Smooth muscle cell (in vitro differentiated cells): ENCODE measurements at regions not wholly inside any gene's neighbourhood (a gene's known extent, or its start where the extent isn't known, plus 50 kb on each side); places are given as distances from the start of the nearest gene placed in this dataset.

Experiments
- DNase-seq: peaks from one replicate; lab custom pipeline; 2025; ENCODE audit not compliant: unreplicated experiment; lab: John Stamatoyannopoulos, UW
- H2AFZ ChIP-seq: fragments of 200-600 bp; sonication (generic); 2 replicates; pipeline ENCODE4 v1.6.0; 2016; ENCODE audit warnings: antibody characterized with exemption, low read depth, mild to moderate bottlenecking
- H3F3A ChIP-seq: fragments of 200-600 bp; sonication (generic); 2 replicates; pipeline ENCODE4 v1.6.0; 2017; ENCODE audit warnings: antibody characterized with exemption, low read depth
- H3K27ac ChIP-seq: fragments of 200-600 bp; sonication (generic); 2 replicates; pipeline ENCODE4 v1.5.1; 2016; ENCODE audit warnings: low read depth, mild to moderate bottlenecking
- H3K27me3 ChIP-seq: fragments of 200-600 bp; sonication (generic); 2 replicates; pipeline ENCODE4 v1.6.1; 2016; ENCODE audit warnings: low read depth, mild to moderate bottlenecking
- H3K36me3 ChIP-seq: fragments of 200-600 bp; sonication (generic); 2 replicates; pipeline ENCODE4 v1.5.1; 2016; ENCODE audit warnings: low read depth
- H3K4me1 ChIP-seq: fragments of 200-600 bp; sonication (generic); 2 replicates; pipeline ENCODE4 v1.5.1; 2016; ENCODE audit warnings: low read depth
- H3K4me2 ChIP-seq: fragments of 200-600 bp; sonication (generic); 2 replicates; pipeline ENCODE4 v1.6.0; 2016; ENCODE audit warnings: mild to moderate bottlenecking
- H3K4me3 ChIP-seq: fragments of 200-600 bp; sonication (generic); 2 replicates; pipeline ENCODE4 v1.5.1; 2016; ENCODE audit warnings: mild to moderate bottlenecking
- H3K79me2 ChIP-seq: fragments of 200-600 bp; sonication (generic); 2 replicates; pipeline ENCODE4 v1.6.0; 2016; ENCODE audit warnings: low read depth, mild to moderate bottlenecking
- H3K9ac ChIP-seq: fragments of 200-600 bp; sonication (generic); 2 replicates; pipeline ENCODE4 v1.6.0; 2016; ENCODE audit warnings: low read depth
- H3K9me3 ChIP-seq: fragments of 200-600 bp; sonication (generic); replicated peaks from 2 replicates; pipeline ENCODE4 v1.5.1; 2016; ENCODE audit warnings: low read depth
- H4K20me1 ChIP-seq: fragments of 200-600 bp; sonication (generic); 2 replicates; pipeline ENCODE4 v1.6.0; 2016; ENCODE audit warnings: low read depth
- WGBS: methylation state at CpG from one replicate; pipeline ENCODE4 v1.1.7; 2016; ENCODE audit warnings: low lambda C conversion rate; 5-methylcytosine and 5-hydroxymethylcytosine counted together
- TF ChIP-seq, protein P1 (sequence below): fragments of 200-600 bp; sonication (generic); IDR thresholded peaks from 2 replicates; pipeline ENCODE4 v1.5.1; 2017; ENCODE audit warnings: borderline replicate concordance, mild to moderate bottlenecking, antibody characterized with exemption; ENCODE audit not compliant: insufficient read depth, poor library complexity, severe bottlenecking

DNA sequence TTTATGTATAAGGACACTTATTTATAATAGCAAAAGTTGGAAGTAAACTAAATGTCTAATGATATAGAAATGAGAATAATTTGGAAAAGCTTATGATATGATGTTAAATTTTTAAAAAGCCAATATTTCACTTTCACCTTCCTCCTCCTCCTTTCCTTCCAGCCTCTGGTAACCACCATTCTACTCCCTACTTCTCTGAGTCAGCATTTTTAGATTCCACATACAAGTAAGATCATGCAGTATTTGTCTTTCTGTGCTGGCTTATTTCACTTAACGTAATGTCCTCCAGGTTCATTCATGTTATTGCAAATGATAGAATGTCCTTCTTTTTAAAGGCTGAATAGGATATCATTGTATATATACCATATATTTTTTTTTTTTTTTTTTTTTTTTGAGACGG is 180.2 kb downstream of the RNF144B start:
- no peak overlapping the region for H3K4me2 ChIP-seq
- H3K4me1 ChIP-seq, result no peaks in the 10 kb centered on the region
- no peak overlapping the region for H3K27ac ChIP-seq
- H3K4me3 ChIP-seq, result no peak overlapping the region
- H4K20me1 ChIP-seq, result no peaks in the 10 kb centered on the region
- 98% methylated on average over 2 of the region's 2 CpGs for WGBS
- DNase-seq, result no peak
- TF ChIP-seq, protein P1, sequence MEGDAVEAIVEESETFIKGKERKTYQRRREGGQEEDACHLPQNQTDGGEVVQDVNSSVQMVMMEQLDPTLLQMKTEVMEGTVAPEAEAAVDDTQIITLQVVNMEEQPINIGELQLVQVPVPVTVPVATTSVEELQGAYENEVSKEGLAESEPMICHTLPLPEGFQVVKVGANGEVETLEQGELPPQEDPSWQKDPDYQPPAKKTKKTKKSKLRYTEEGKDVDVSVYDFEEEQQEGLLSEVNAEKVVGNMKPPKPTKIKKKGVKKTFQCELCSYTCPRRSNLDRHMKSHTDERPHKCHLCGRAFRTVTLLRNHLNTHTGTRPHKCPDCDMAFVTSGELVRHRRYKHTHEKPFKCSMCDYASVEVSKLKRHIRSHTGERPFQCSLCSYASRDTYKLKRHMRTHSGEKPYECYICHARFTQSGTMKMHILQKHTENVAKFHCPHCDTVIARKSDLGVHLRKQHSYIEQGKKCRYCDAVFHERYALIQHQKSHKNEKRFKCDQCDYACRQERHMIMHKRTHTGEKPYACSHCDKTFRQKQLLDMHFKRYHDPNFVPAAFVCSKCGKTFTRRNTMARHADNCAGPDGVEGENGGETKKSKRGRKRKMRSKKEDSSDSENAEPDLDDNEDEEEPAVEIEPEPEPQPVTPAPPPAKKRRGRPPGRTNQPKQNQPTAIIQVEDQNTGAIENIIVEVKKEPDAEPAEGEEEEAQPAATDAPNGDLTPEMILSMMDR, result no peak
- no peak overlapping the region for H2AFZ ChIP-seq
- H3K36me3 ChIP-seq, result no peaks in the 10 kb centered on the region
- H3K79me2 ChIP-seq, result no peaks in the 10 kb centered on the region
- H3F3A ChIP-seq, result no peaks in the 10 kb centered on the region
- no peak overlapping the region for H3K9ac ChIP-seq
- H3K9me3 ChIP-seq, result no peaks in the 10 kb centered on the region
- no peaks in the 10 kb centered on the region for H3K27me3 ChIP-seq

- no peaks in the 10 kb centered on the region for H4K20me1 ChIP-seq
- TF ChIP-seq, protein P1, result no peak
- no peaks in the 10 kb centered on the region for H3F3A ChIP-seq
- H3K36me3 ChIP-seq, result no peaks in the 10 kb centered on the region
- no peak overlapping the region for H3K27ac ChIP-seq
- no peak overlapping the region for H3K4me2 ChIP-seq
- 90% methylated on average over 2 of the region's 2 CpGs for WGBS
- no peak overlapping the region for H2AFZ ChIP-seq
- no peak for DNase-seq
- no peaks in the 10 kb centered on the region for H3K79me2 ChIP-seq
- no peaks in the 10 kb centered on the region for H3K27me3 ChIP-seq
- H3K9me3 ChIP-seq, result no peaks in the 10 kb centered on the region
- no peak overlapping the region for H3K4me3 ChIP-seq
- H3K4me1 ChIP-seq, result no peaks in the 10 kb centered on the region
- no peak overlapping the region for H3K9ac ChIP-seq
Measured at GRCh38 chr6:18577491-18577890, 190.3 kb downstream of the RNF144B start.

DNA sequence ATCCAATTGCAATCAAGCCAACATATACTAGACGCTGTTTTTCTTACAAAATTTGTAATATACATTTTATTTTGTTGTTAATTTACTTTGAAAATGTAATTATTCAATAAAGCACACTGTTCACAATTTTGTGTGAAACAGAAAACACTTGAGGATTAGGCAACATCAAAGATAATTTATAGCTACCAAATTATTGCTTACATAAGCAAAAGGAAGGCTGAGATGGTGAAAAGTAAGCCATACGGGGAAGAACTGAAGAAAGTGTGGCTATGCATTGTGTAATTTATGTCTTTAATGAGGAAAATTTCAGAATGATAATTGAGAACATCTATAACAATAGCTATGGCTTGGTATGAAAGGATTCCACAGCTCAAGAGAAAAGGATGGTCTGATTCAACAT is 192.0 kb downstream of the RNF144B start:
- TF ChIP-seq, protein P1, result no peak
- no peak overlapping the region for H3K9ac ChIP-seq
- no peak overlapping the region for H2AFZ ChIP-seq
- H3F3A ChIP-seq, result no peaks in the 10 kb centered on the region
- DNase-seq, result no peak
- no peak overlapping the region for H3K27ac ChIP-seq
- H3K4me1 ChIP-seq, result no peaks in the 10 kb centered on the region
- no peaks in the 10 kb centered on the region for H3K36me3 ChIP-seq
- 82% methylated on average over 2 of the region's 2 CpGs for WGBS
- no peaks in the 10 kb centered on the region for H3K27me3 ChIP-seq
- H4K20me1 ChIP-seq, result no peaks in the 10 kb centered on the region
- H3K4me2 ChIP-seq, result no peak overlapping the region
- no peaks in the 10 kb centered on the region for H3K9me3 ChIP-seq
- no peaks in the 10 kb centered on the region for H3K79me2 ChIP-seq
- no peak overlapping the region for H3K4me3 ChIP-seq

- no peaks in the 10 kb centered on the region for H3F3A ChIP-seq
- H4K20me1 ChIP-seq, result no peaks in the 10 kb centered on the region
- no peak for DNase-seq
- H3K4me2 ChIP-seq, result no peak overlapping the region
- no peak overlapping the region for H3K9ac ChIP-seq
- H3K4me3 ChIP-seq, result no peak overlapping the region
- no peaks in the 10 kb centered on the region for H3K27me3 ChIP-seq
- H3K9me3 ChIP-seq, result no peaks in the 10 kb centered on the region
- H3K79me2 ChIP-seq, result no peaks in the 10 kb centered on the region
- no peak overlapping the region for H3K27ac ChIP-seq
- no peak overlapping the region for H2AFZ ChIP-seq
- TF ChIP-seq, protein P1, result no peak
- no peaks in the 10 kb centered on the region for H3K36me3 ChIP-seq
- no peaks in the 10 kb centered on the region for H3K4me1 ChIP-seq
- WGBS, result 56% methylated on average over 1 of the region's 1 CpG
Measured at GRCh38 chr6:18579869-18580268, 192.7 kb downstream of the RNF144B start.
